CD4-positive, alpha-beta T cell treated with Interleukin-10 for 1 hour (primary cell): ENCODE measurements at regions not wholly inside any gene's neighbourhood (a gene's known extent, or its start where the extent isn't known, plus 50 kb on each side); places are given as distances from the start of the nearest gene placed in this dataset.
"Not testable (repeated sequence)": the region's sequence is repeated elsewhere in the genome, so short reads cannot be mapped to it uniquely, and the experiment has no call there.

Experiments
- DNase-seq: peaks from one replicate; pipeline ENCODE4 v3.0.0-alpha.2; 2020

- DNase-seq, result no peak
These were observed 77.8 kb downstream of the TEX36 start for GRCh38 chr10:125605167-125605566.

GRCh38 chr10:125602825-125603224 lies 80.1 kb downstream of the TEX36 start:
- DNase-seq, result no peak

- DNase-seq, result no peak
These were observed 83.8 kb downstream of the TEX36 start for GRCh38 chr10:125599194-125599593.

- no peak for DNase-seq
These were observed 87.1 kb downstream of the TEX36 start for GRCh38 chr10:125595911-125596310.

GRCh38 chr10:125593644-125594043 lies 89.3 kb downstream of the TEX36 start:
- no peak for DNase-seq

GRCh38 chr10:125592897-125593296 lies 90.1 kb downstream of the TEX36 start:
- DNase-seq, result no peak

- DNase-seq, result no peak
These were observed 91.1 kb downstream of the TEX36 start for GRCh38 chr10:125591886-125592285.

- not testable (repeated sequence) for DNase-seq
These were observed 94.2 kb downstream of the TEX36 start for GRCh38 chr10:125588738-125589137.

GRCh38 chr10:125584954-125585353 lies 98.0 kb downstream of the TEX36 start:
- no peak for DNase-seq

GRCh38 chr10:125578658-125579315 lies 104.2 kb downstream of the TEX36 start:
- no peak for DNase-seq

- no peak for DNase-seq
These were observed 107.1 kb downstream of the TEX36 start for GRCh38 chr10:125575843-125576242.

- DNase-seq, result no peak
These were observed 114.8 kb downstream of the TEX36 start for GRCh38 chr10:125568156-125568555.

GRCh38 chr10:125567529-125567928 lies 115.4 kb downstream of the TEX36 start:
- DNase-seq, result no peak

- DNase-seq, result no peak
These were observed 117.9 kb downstream of the TEX36 start for GRCh38 chr10:125565046-125565445.

GRCh38 chr10:125564570-125564969 lies 118.4 kb downstream of the TEX36 start:
- DNase-seq, result no peak

GRCh38 chr10:125562737-125563136 lies 120.2 kb downstream of the TEX36 start:
- DNase-seq, result no peak

GRCh38 chr10:125560947-125561346 lies 122.0 kb downstream of the TEX36 start:
- DNase-seq, result no peak

GRCh38 chr10:125559210-125559609 lies 123.8 kb downstream of the TEX36 start:
- no peak for DNase-seq

- DNase-seq, result no peak
These were observed 125.0 kb downstream of the TEX36 start for GRCh38 chr10:125557801-125558505.

GRCh38 chr10:125557311-125557710 lies 125.7 kb downstream of the TEX36 start:
- DNase-seq, result no peak

- DNase-seq, result no peak
These were observed 126.1 kb downstream of the TEX36 start for GRCh38 chr10:125556882-125557281.

GRCh38 chr10:125555743-125556142 lies 127.2 kb downstream of the TEX36 start:
- DNase-seq, result no peak

GRCh38 chr10:125555267-125555666 lies 127.7 kb downstream of the TEX36 start:
- no peak for DNase-seq

GRCh38 chr10:125554753-125555152 lies 128.2 kb downstream of the TEX36 start:
- no peak for DNase-seq
